ENCODE measurements at regions not wholly inside any gene's neighbourhood (a gene's known extent, or its start where the extent isn't known, plus 50 kb on each side); places are given as distances from the start of the nearest gene placed in this dataset.

DNA sequence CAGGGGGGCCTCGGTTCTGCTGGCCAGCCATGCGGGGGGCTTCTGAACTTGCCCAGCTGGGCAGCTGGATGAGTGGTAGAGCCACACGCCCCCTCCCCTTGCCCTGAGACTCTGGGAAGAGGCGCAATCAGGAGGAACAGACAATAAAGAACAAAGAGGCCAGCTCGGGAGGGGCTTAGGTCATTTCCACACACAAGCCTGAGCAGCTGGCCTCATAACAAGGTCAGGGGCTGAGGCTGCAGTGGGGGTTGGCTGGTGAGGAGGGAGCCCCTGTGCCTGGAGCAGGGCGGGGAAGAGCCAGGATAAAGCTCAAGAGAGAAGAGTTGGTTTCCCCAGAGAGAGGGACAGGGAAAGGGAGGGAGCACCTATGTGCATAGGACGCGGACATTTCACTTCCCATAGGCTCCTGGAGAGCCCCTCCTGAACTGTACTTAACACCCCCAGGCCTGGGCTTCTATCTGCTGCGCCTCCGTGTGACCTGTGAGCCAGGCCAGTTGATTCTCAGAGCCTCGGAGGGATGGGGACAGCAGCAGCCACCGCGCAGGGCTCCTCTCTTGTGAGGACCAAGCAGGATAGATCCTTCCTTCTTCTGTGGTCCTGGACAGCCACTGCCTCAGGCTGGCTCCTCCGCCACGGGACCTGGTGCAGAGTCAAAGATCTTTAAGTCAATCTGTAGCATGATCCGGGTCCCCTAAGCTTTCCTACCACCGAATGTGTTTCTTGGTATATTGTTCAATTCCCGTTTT, 75.3 kb upstream of the GGTA1 start:
- WGBS, 2 donors: 85 to 91% methylated on average over 18 of the region's 18 CpGs

DNA sequence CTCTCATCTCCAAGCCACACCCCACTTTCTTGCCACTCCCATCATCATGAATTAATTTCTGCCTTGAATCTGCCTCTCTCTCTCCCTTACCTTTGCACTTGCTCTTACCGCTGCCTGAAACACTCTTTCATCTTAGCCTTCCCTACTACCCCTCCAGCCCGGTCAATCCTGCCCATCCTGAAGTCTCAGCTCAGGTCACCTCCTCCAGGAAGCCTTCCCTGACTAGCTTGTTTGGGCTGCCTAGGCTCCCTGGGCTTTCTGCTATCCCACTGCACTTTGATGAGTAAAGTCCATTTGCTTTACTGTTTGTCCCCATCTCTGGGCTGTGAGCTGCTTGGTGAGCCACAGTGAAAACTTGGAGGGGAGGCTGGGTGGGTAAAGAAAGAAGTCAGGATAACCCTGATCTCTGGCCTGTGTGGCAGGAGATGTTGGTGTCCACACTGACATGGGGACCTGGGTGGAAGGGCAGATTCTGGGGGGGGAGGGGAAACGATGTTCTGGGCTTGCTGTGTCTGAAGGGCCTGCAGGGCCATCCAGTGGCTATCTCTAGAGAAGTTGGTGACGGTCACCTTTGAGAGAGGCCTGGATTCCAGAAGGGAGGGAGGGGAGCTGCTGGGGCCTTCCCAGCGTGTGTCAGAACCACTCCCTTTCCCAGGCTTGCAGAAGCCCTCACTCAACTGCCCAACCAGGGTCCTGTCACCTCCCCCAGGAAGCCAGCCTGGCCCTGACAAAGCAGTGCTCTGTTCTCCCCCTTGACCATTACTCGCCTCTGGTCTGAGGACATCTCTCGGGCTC, 75.0 kb upstream of the DAB2IP start:
- intact Hi-C loops (cut with DNase I; ENCODE audit: low total_unique reads): no loop called here
- WGBS, 2 donors: 82 to 89% methylated on average over 7 of the region's 7 CpGs
- TF ChIP-seq, protein P1, sequence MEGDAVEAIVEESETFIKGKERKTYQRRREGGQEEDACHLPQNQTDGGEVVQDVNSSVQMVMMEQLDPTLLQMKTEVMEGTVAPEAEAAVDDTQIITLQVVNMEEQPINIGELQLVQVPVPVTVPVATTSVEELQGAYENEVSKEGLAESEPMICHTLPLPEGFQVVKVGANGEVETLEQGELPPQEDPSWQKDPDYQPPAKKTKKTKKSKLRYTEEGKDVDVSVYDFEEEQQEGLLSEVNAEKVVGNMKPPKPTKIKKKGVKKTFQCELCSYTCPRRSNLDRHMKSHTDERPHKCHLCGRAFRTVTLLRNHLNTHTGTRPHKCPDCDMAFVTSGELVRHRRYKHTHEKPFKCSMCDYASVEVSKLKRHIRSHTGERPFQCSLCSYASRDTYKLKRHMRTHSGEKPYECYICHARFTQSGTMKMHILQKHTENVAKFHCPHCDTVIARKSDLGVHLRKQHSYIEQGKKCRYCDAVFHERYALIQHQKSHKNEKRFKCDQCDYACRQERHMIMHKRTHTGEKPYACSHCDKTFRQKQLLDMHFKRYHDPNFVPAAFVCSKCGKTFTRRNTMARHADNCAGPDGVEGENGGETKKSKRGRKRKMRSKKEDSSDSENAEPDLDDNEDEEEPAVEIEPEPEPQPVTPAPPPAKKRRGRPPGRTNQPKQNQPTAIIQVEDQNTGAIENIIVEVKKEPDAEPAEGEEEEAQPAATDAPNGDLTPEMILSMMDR (IDR thresholded peaks at IDR 0.05): no peak
- TF ChIP-seq POLR2A (IDR thresholded peaks at IDR 0.05): no peak
- no peak overlapping the region for H3K4me3 ChIP-seq (ENCODE audit: low read depth, poor library complexity, severe bottlenecking)
- no peak for DNase-seq (ENCODE audit: low spot score in 2 of 2)

More for the DNA sequence above, 75.3 kb upstream of the GGTA1 start:
- H3K4me3 ChIP-seq (ENCODE audit: low read depth, poor library complexity, severe bottlenecking): no peak overlapping the region
- no peak for DNase-seq (ENCODE audit: low spot score in 2 of 2)
- TF ChIP-seq POLR2A (IDR thresholded peaks at IDR 0.05): no peak
- TF ChIP-seq, protein P1 (IDR thresholded peaks at IDR 0.05): no peak
- intact Hi-C loops (cut with DNase I; ENCODE audit: low total_unique reads): no loop called here

DNA sequence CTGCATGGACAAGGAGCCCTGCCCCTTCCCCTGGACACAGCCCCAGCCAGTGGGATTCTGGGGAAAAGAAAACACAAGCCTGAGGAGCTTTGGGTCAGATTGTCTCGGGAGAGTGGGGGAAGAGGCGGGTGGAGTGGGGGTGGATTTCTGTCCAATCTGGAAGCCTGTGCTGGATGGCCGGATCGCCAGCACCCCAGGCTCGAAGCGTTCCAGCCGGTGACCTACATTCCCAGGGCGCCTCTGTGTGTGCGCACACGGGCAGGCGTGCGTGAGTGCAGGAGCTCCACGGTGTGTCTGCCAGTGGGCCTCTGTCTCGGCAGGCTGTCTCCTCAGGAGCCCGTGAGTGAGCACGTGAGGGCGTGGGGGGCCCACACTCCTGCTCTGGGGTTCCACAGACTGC, 74.3 kb upstream of the DAB2IP start:
- no peak for DNase-seq (ENCODE audit: low spot score in 2 of 2)

DNA sequence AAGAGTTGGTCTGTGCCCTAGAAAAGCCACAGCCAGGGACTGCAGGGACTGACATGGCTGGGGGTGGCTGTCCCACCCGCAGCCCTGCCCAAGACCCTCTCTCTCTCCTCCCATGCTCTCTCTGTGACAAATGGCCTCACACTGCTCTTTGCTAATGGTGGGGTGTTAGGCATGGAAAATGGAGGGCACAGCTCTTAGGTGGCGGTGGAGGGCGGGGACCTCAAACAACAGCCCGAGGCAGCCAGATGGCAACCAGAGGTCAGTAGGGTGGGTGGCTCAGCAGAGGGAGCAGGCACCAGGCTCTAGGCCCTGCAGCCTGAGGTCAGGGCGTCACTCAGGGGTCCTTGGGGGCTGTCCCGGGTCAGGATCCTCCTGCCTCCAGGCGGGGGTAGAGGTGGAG, 73.9 kb upstream of the DAB2IP start:
- no peak overlapping the region for H3K4me3 ChIP-seq (ENCODE audit: low read depth, poor library complexity, severe bottlenecking)
- DNase-seq (ENCODE audit: low spot score in 2 of 2): no peak
- intact Hi-C loops (cut with DNase I; ENCODE audit: low total_unique reads): no loop called here
- 82 to 93% methylated on average over 6 to 7 of the region's 7 CpGs for WGBS, 2 donors
- no peak for TF ChIP-seq POLR2A (IDR thresholded peaks at IDR 0.05)
- TF ChIP-seq, protein P1 (IDR thresholded peaks at IDR 0.05): no peak

More for the DNA sequence above, 74.3 kb upstream of the DAB2IP start:
- intact Hi-C loops (cut with DNase I; ENCODE audit: low total_unique reads): no loop called here
- H3K4me3 ChIP-seq (ENCODE audit: low read depth, poor library complexity, severe bottlenecking): no peak overlapping the region
- 82 to 86% methylated on average over 16 to 17 of the region's 17 CpGs for WGBS, 2 donors
- TF ChIP-seq, protein P1 (IDR thresholded peaks at IDR 0.05): no peak
- TF ChIP-seq POLR2A (IDR thresholded peaks at IDR 0.05): no peak

DNA sequence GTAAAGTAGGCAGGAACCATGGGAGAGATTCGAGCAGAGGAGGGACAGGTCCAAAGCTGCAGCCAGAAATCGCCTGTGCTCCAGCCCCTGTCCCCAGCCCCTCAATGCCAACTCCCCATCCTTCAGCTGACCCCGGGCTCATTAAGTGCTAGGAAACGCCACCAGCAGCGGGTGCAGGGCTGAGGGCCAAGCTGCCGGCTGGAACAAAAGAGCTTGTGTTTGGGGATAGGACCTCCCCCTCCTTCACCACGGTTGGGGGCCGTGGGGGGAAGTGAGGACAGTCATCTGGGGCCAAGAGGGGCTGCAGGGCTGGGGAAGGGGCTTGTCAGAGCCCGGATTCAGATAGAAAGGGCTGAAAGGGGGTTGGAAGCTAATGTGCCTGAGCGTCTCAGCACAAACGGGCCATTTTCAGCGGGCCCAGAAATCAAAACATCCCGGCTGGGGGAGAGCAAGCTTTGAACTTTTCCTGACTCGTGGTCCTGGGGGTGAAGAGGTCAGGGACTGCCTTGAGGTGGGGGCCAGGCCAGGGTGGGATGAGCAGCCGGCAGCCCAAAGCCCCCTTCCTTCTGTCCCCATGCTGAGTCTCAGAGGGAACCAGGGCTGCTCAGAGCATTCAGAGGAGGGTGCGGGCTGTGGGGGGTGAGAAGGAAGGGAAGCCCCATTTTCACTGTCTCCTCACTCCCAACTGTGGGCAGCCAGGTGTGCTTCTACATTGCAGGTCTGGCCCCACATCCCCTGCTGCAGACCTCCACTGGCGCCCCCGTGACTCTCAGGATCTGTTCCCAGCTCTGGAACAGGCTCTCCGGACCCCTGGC, 69.4 kb upstream of the DAB2IP start:
- H3K4me3 ChIP-seq (ENCODE audit: low read depth, poor library complexity, severe bottlenecking): no peak overlapping the region
- 55 to 58% methylated on average over 19 of the region's 19 CpGs for WGBS, 2 donors
- intact Hi-C loops (cut with DNase I; ENCODE audit: low total_unique reads): no loop called here
- DNase-seq (ENCODE audit: low spot score in 2 of 2): no peak
- TF ChIP-seq, protein P1 (IDR thresholded peaks at IDR 0.05): no peak
- no peak for TF ChIP-seq POLR2A (IDR thresholded peaks at IDR 0.05)

All from lower leg skin (tissue), 4 donors.